ENCODE measurements at regions not wholly inside any gene's neighbourhood (a gene's known extent, or its start where the extent isn't known, plus 50 kb on each side); places are given as distances from the start of the nearest gene placed in this dataset.

- H3K4me1 ChIP-seq: no peaks in the 10 kb centered on the region
- H3K27me3 ChIP-seq (ENCODE audit: low read depth): no peaks in the 10 kb centered on the region
- intact Hi-C loops (cut with micrococcal nuclease): no loop called here
- H3K36me3 ChIP-seq: no peaks in the 10 kb centered on the region
- DNase-seq: no peak
- no peak overlapping the region for H3K4me3 ChIP-seq
- TF ChIP-seq CTCF (IDR thresholded peaks at IDR 0.05; ENCODE audit: borderline replicate concordance): no peak
- no peak overlapping the region for H3K27ac ChIP-seq (replicated peaks)
- H3K9me3 ChIP-seq (replicated peaks): no peaks in the 10 kb centered on the region
These were observed 122.9 kb upstream of the FMR1 start for GRCh38 chrX:147788641-147789350.

- H3K9me3 ChIP-seq (replicated peaks): no peaks in the 10 kb centered on the region
- H3K27ac ChIP-seq (replicated peaks): no peak overlapping the region
- no peaks in the 10 kb centered on the region for H3K27me3 ChIP-seq (ENCODE audit: low read depth)
- H3K4me1 ChIP-seq: no peaks in the 10 kb centered on the region
- no peak for TF ChIP-seq CTCF (IDR thresholded peaks at IDR 0.05; ENCODE audit: borderline replicate concordance)
- H3K4me3 ChIP-seq: no peak overlapping the region
- intact Hi-C loops (cut with micrococcal nuclease): no loop called here
- no peaks in the 10 kb centered on the region for H3K36me3 ChIP-seq
- DNase-seq: no peak
These were observed 111.1 kb upstream of the FMR1 start for GRCh38 chrX:147800663-147801062.

GRCh38 chrX:147803948-147804347, 107.8 kb upstream of the FMR1 start:
- intact Hi-C loops (cut with micrococcal nuclease): no loop called here
- no peaks in the 10 kb centered on the region for H3K36me3 ChIP-seq
- DNase-seq: no peak
- H3K27me3 ChIP-seq (ENCODE audit: low read depth): no peaks in the 10 kb centered on the region
- TF ChIP-seq CTCF (IDR thresholded peaks at IDR 0.05; ENCODE audit: borderline replicate concordance): peak; percentile 40
- H3K4me3 ChIP-seq: no peak overlapping the region
- no peaks in the 10 kb centered on the region for H3K4me1 ChIP-seq
- H3K9me3 ChIP-seq (replicated peaks): no peaks in the 10 kb centered on the region
- no peak overlapping the region for H3K27ac ChIP-seq (replicated peaks)

GRCh38 chrX:147811803-147812202, 99.9 kb upstream of the FMR1 start:
- no peak overlapping the region for H3K27ac ChIP-seq (replicated peaks)
- H3K4me3 ChIP-seq: no peak overlapping the region
- TF ChIP-seq CTCF (IDR thresholded peaks at IDR 0.05; ENCODE audit: borderline replicate concordance): no peak
- no peak for DNase-seq
- H3K9me3 ChIP-seq (replicated peaks): no peaks in the 10 kb centered on the region
- intact Hi-C loops (cut with micrococcal nuclease): no loop called here
- H3K4me1 ChIP-seq: no peaks in the 10 kb centered on the region
- H3K27me3 ChIP-seq (ENCODE audit: low read depth): no peaks in the 10 kb centered on the region
- no peaks in the 10 kb centered on the region for H3K36me3 ChIP-seq

- TF ChIP-seq CTCF (IDR thresholded peaks at IDR 0.05; ENCODE audit: borderline replicate concordance): no peak
- no peak overlapping the region for H3K4me3 ChIP-seq
- peaks cover 8% of the 10 kb centered on the region for H3K9me3 ChIP-seq (replicated peaks)
- DNase-seq: no peak
- intact Hi-C loops (cut with micrococcal nuclease): no loop called here
- H3K4me1 ChIP-seq: no peaks in the 10 kb centered on the region
- H3K27me3 ChIP-seq (ENCODE audit: low read depth): no peaks in the 10 kb centered on the region
- H3K36me3 ChIP-seq: no peaks in the 10 kb centered on the region
- no peak overlapping the region for H3K27ac ChIP-seq (replicated peaks)
These were observed 84.6 kb upstream of the FMR1 start for GRCh38 chrX:147827070-147827469.

Data from left ventricle myocardium inferior (tissue), 1 donor.